COR-L47 (cell line): ENCODE measurements at regions not wholly inside any gene's neighbourhood (a gene's known extent, or its start where the extent isn't known, plus 50 kb on each side); places are given as distances from the start of the nearest gene placed in this dataset.
"Not testable (repeated sequence)": the region's sequence is repeated elsewhere in the genome, so short reads cannot be mapped to it uniquely, and the experiment has no call there.

Experiments
- DNase-seq: peaks from one replicate; lab custom pipeline; 2025; lab: John Stamatoyannopoulos, UW

- DNase-seq: no peak
These were observed 125.7 kb downstream of the ZNF608 start for GRCh38 chr5:124620743-124621142.

GRCh38 chr5:124619121-124619520, 127.3 kb downstream of the ZNF608 start:
- DNase-seq: no peak

GRCh38 chr5:124617787-124618186, 128.7 kb downstream of the ZNF608 start:
- DNase-seq: no peak

GRCh38 chr5:124614836-124615385, 131.5 kb downstream of the ZNF608 start:
- DNase-seq: no peak

GRCh38 chr5:124614105-124614504, 132.3 kb downstream of the ZNF608 start:
- no peak for DNase-seq

- DNase-seq: no peak
These were observed 133.0 kb downstream of the ZNF608 start for GRCh38 chr5:124613273-124613953.

GRCh38 chr5:124612023-124612422, 134.4 kb downstream of the ZNF608 start:
- no peak for DNase-seq

- DNase-seq: not testable (repeated sequence)
These were observed 135.2 kb downstream of the ZNF608 start for GRCh38 chr5:124611262-124611661.

- not testable (repeated sequence) for DNase-seq
These were observed 136.8 kb downstream of the ZNF608 start for GRCh38 chr5:124609685-124610084.

GRCh38 chr5:124606543-124606942, 139.9 kb downstream of the ZNF608 start:
- no peak for DNase-seq

GRCh38 chr5:124606093-124606492, 140.3 kb downstream of the ZNF608 start:
- no peak for DNase-seq

GRCh38 chr5:124605541-124605940, 140.9 kb downstream of the ZNF608 start:
- DNase-seq: no peak

- DNase-seq: no peak
These were observed 142.0 kb downstream of the ZNF608 start for GRCh38 chr5:124604419-124604818.

- no peak for DNase-seq
These were observed 143.4 kb downstream of the ZNF608 start for GRCh38 chr5:124602925-124603650.

GRCh38 chr5:124599028-124599973, 147.1 kb downstream of the ZNF608 start:
- DNase-seq: no peak

GRCh38 chr5:124596595-124597421, 149.6 kb downstream of the ZNF608 start:
- DNase-seq: no peak

GRCh38 chr5:124593952-124594351, 152.5 kb downstream of the ZNF608 start:
- no peak for DNase-seq

GRCh38 chr5:124592891-124593290, 153.5 kb downstream of the ZNF608 start:
- DNase-seq: no peak

GRCh38 chr5:124591583-124591982, 154.9 kb downstream of the ZNF608 start:
- no peak for DNase-seq

GRCh38 chr5:124590686-124591085, 155.8 kb downstream of the ZNF608 start:
- DNase-seq: no peak

GRCh38 chr5:124587280-124587679, 159.2 kb downstream of the ZNF608 start:
- no peak for DNase-seq
